ENCODE measurements at regions not wholly inside any gene's neighbourhood (a gene's known extent, or its start where the extent isn't known, plus 50 kb on each side); places are given as distances from the start of the nearest gene placed in this dataset.

DNA sequence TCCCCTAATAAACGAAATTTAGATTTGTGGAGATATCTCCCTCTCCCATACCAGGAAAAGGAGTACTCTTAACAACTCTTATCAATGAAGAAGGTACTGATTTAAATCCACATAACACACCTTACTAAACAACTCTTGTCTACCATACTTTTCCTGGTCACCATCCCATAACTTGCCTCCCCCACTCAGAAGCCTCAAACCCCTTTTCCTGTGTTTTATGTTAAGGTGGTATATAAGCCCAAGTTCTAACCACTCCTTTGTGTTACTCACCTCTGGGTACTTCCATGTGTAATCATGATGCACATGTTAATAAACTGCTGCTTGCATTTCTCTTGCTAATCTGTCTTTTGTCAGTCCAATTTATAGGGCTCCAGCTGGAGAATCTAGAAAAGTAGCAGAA, 330.7 kb downstream of the CD83 start:
- Histone ChIP-seq H3K4me1 (ENCODE audit: insufficient read depth, low read length) (peaks cover 3% of the 10 kb centered on the region; the same call in 1 of the 2 replicates), H3K4ac (ENCODE audit: low read depth, low read length) (no peak overlapping the region), H4K5ac (ENCODE audit: insufficient read length, low read depth, low read length) (no peak overlapping the region), H4K8ac (replicated peaks; ENCODE audit: insufficient read length, low read depth, low read length) (no peak overlapping the region), H3K9me3 (ENCODE audit: control insufficient read depth, low read depth, low read length) (peaks cover 13% of the 10 kb centered on the region), H3K79me1 (ENCODE audit: insufficient read depth, low read depth, low read length, poor library complexity, severe bottlenecking) (no peaks in the 10 kb centered on the region), H4K91ac (ENCODE audit: insufficient read length, low read depth, low read length) (no peak overlapping the region), H3K14ac (ENCODE audit: insufficient read depth, low read length) (no peak overlapping the region), H2BK12ac (ENCODE audit: insufficient read length, low read depth, low read length) (no peak overlapping the region), H3K56ac (ENCODE audit: insufficient read length, low read depth, low read length) (no peak overlapping the region), H2BK5ac (ENCODE audit: insufficient read length, low read length) (no peak overlapping the region), H3K18ac (ENCODE audit: insufficient read length, low read depth, low read length) (no peak overlapping the region), H3K79me2 (ENCODE audit: insufficient read depth, low read length) (no peaks in the 10 kb centered on the region), H3T11ph (ENCODE audit: low read length) (no peak overlapping the region), H3K9ac (ENCODE audit: extremely low read depth, insufficient read length, low read length) (no peak overlapping the region), H2BK120ac (ENCODE audit: low read depth, low read length, poor library complexity, severe bottlenecking) (no peak overlapping the region), H3K27me3 (ENCODE audit: insufficient read depth, low read length) (no peaks in the 10 kb centered on the region), H2BK15ac (ENCODE audit: low read depth, low read length) (no peak overlapping the region), H3K23ac (ENCODE audit: insufficient read length, low read depth, low read length) (no peak overlapping the region), H3K4me2 (ENCODE audit: insufficient read depth, insufficient read length, low read length) (no peak overlapping the region), H4K20me1 (ENCODE audit: control insufficient read depth, insufficient read depth, insufficient read length) (no peaks in the 10 kb centered on the region), H3K27ac (ENCODE audit: insufficient read length, low read depth, low read length) (no peak overlapping the region), H2AFZ (ENCODE audit: low read length) (no peak overlapping the region), H3K23me2 (ENCODE audit: insufficient read length, low read depth, low read length, poor library complexity, severe bottlenecking) (no peaks in the 10 kb centered on the region), H2BK20ac (ENCODE audit: low read depth, low read length, poor library complexity, severe bottlenecking) (no peak overlapping the region), H2AK5ac (ENCODE audit: insufficient read length, low read length) (no peak overlapping the region)
- Mint-ChIP-seq H3K27me3 (ENCODE audit: low read depth) (peaks cover 7% of the 10 kb centered on the region), H3K9me3 (peaks cover 13 to 17% of the 10 kb centered on the region in 2 experiments), H3K27ac (no peak overlapping the region), H3K36me3 (ENCODE audit: insufficient read depth in 1 of 3, low read depth in 3 of 3) (peaks cover 4 to 23% (median 12%) of the 10 kb centered on the region in 3 experiments; a peak in 6 of 7 replicates), H3K4me3 (no peak overlapping the region), H3K4me1 (peaks cover 21 to 28% of the 10 kb centered on the region in 2 experiments)
- no peak for DNase-seq
- WGBS (ENCODE audit: extremely low coverage, insufficient read length, low lambda C conversion rate): no CpG with 5 or more reads among the region's 1 CpG
- no peak for TF ChIP-seq CTCF (conservative IDR thresholded peaks at IDR 0.05)
